SKM-1 (cell line): ENCODE measurements at regions not wholly inside any gene's neighbourhood (a gene's known extent, or its start where the extent isn't known, plus 50 kb on each side); places are given as distances from the start of the nearest gene placed in this dataset.
A peak's percentile ranks its signal among the peaks of the same experiment; 100 is the strongest.

ENCODE experiments used
- DNase-seq: peaks from one replicate; lab custom pipeline; 2025; ENCODE audit not compliant: unreplicated experiment; lab: John Stamatoyannopoulos, UW

DNA sequence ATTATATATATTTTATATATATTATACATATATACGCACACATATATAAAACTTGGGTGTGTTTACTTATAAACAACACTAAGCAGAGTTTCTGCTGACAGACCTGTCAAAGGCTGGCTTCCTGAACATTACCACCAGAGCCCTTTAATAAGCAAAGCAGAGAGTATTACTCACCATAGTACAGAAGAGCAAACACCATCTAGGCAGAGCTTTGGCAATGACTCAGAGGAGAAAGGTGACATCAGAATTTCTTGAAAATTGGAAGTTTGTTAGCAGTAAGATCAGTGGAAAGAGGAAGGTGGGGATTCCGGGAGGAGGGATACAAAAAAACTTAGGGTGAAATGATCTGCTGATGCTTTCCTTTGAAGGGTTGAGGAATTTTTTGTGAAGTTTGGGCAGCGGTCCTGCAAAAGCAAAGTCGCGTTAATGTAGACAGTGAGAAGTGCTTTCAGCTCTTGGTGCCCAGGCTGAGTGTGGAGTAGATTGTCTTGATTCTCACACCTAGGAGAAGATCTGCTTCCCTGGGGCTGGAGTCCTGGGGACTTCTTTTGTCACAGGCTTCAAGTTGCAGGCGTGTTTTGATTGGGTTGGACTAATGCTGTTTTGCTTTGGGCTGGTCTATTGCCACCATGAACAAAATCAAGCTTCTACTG lies 109.6 kb upstream of the BACH2 start:
- no peak for DNase-seq

DNA sequence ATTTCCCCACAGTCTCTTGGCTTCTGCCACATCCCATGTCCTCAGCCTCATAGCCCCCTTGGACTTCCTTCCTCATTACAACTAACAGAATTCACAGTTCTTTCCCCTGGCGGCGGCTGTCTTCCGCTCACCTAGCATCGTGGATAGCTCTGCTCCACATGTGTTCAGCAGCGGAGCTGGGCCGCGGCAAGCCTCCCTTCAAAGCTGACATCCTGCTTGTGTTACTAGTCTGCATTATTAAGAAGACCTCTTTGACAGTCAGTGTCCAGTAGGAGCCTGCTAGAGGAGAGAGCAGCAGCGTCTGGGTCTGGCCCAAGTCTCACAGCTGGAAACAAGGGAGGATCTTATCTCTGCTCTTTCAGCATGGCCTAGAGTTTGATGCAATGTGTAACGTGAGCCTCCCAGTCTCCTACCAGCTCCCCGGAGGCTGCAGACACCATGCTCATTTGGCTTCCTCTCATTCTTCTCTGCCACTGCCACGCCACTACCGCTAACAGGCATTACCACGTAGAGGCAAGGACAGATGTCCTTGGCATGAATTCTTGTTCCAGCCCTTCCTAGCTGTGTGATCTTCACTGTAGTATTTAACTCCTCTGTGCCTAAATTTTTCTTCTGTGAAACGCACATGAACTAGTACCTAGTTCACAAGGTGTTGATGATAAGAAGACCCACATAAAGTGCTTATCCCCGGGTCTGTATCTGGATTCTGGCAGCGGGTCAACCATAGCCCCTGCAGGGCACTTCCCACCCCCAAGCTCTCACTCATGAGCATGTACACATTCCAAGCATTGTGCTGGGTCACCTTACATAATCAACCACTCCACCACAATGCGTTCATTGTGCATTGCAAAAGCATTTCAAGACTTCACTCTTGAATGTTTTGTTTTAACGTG lies 107.1 kb upstream of the BACH2 start:
- peak; percentile 58 for DNase-seq

DNA sequence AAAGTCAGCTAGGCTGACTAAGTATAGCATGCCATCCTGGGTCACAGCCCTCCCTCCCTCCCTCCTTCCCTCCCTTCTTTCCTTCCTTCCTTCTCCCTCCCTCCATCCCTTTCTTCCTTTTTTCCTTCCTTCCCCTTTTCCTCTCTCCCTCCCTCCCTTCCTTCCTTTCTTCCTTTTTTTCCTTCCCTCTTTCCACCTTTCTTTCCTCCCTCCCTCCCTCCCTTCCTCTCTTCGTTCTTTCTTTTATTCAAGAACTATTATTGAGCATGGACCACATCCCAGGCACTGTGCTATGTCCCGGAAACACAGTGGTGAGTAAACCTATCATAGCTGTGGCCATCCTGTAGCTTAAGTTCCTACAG lies 106.2 kb upstream of the BACH2 start:
- no peak for DNase-seq

DNA sequence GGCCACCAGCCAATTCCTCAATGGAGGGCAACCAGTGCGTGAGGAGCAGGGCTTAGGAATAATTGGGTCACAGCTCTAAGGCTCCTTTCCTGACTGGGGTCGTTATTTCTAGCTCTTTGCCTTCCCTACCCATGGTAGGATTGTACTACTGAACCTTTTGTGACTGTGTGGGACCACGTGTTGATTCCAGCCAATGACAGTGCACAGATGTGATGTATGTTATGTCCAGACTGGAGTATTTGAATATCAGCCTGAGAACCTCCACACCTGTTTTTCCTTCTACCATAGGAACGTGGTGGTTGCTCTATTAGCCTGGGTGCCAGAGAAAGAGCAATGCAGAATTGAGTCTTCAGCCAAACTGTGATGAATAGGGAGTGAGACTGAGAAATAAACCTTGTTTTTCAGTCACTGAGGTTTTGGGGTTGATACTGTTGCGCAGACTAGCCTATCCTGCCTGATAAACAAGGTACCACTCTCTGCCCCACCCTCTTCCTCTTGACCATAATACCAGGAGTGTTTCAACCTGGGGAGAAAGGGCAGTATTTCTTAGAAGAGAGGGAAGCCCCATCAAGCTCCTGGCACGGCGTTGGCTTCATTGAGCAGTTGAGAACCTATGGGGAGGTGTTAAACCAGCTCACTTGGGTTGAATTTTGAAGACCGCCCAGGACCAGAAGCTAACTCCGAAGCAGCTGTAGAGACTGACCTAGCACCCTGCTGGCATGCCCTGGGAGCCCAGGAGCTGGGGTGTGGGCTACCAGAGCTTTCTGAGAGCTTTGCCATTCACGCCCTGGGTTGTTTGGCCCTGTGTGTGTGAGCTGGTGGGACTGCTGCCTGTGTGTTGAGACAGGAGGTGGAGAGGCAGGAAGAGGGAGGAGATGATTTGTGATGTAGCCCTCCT lies 105.5 kb upstream of the BACH2 start:
- DNase-seq: no peak

DNA sequence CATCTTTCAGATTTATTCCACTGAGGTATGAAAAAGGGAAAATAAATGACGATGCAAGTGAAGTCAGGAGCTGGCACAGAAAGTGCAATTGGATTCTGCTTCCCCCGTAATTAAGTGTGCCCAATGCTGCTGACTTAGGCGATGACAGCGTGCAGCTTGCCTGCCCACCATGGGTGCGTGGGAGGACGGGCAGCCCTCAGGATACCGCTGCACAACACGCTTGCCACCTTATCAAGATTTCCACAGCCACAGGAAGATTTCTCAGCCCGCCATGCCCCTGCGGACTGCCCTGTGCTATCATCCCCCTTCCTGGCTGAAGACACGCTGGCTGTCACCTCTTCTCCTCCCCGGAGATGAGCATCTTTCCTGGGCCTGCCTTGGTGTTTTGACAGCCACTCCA lies 103.3 kb upstream of the BACH2 start:
- no peak for DNase-seq

DNA sequence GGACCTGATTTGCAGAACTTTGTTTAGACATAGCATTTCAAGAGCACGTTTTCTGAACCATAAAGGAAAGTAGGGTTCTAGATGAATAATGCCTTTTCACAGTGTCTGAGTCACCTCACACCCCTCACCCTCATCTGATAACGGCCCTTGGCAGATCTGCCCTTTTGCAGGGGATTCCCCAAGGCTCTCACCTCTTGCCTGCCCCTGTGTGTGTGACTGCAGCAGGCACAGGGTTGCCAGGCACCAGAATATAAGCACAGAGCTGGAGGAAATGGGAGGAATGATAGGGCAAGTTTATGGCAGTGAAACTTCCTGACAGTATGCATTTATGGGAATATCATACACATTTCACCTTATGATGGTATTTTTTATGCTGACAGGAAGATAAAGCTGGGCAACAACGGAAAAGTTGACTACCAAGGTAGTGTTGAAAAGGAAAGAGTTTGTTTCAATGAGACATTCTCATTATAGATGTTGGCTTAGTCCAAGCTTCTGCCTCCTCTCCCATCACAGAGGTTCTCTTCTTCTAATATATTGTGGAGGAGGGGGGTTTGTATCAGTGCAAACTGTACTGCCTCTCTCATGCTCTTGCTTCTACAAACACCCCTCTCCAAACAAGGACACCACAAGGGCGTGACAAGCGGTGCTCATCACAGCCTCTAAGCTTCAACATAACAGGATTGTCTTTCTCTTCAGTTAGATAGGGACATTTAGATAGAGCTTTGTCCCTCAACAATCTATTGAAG lies 101.5 kb upstream of the BACH2 start:
- no peak for DNase-seq

DNA sequence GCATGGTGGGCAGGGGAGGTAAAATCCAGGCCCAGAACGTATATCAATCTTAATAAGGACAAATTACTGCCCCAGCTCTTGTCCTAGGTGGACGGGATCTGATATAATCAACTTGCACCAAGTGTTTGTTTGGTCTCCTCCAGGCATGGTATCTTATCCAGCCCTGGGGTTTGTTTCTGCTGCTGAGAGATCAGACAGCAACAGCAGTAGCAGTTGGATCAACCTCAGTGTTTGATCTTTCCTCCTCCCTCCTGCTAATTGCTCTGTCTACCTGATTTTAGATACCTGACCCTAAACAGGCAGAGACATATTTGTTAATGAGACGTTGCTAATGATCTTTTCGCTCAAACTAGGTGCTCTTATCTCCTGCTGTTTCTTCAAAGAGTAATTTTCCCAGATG lies 100.4 kb upstream of the BACH2 start:
- no peak for DNase-seq

DNA sequence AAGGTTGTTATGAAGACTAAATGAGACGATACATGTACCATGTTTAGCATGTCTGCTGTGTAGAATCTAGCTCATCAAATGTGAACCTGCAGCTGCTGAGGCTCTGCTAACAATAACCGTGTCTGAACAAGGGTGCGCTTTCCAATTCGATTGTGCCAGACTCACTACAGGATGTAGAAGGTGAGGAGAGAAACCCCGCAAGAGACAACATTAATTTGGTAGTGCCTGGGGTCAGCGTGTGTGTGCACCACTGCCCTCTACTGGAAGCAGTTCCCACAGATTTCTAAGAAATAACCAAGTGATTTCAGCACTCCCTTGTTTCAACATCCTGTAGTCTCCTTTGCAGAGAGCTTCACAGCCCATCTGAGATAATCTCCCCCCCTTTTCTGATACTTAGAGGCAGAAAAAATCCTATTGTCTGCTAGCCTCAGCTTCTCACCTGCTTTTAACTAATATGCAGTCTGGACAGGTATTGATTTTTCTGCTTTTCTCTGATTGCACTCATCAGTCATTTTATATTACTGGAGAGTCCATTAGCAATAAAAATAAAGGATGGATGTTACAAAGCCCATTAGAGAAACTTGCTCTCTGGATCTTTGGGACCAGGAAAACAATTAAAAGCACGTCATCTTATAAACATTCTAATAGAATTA lies 96.7 kb upstream of the BACH2 start:
- peak; percentile 73 for DNase-seq

DNA sequence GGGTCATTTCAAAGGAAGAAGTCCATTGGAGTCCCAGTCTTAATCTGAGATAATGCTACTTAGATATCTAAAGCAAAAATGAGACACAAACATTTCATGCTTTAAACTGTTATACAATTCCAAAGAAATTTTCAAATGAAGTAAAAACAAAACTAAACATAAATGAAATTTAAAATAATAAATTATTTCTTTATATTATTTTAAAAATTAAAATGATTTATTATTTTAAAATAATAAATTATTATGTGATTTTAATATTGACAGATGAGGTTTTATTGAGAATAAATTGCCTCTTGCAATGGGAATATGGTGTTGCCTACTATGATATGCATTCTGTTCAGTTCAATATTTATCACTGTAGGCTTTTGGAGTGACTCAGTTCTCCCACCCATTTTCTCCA lies 93.7 kb upstream of the BACH2 start:
- DNase-seq: no peak

DNA sequence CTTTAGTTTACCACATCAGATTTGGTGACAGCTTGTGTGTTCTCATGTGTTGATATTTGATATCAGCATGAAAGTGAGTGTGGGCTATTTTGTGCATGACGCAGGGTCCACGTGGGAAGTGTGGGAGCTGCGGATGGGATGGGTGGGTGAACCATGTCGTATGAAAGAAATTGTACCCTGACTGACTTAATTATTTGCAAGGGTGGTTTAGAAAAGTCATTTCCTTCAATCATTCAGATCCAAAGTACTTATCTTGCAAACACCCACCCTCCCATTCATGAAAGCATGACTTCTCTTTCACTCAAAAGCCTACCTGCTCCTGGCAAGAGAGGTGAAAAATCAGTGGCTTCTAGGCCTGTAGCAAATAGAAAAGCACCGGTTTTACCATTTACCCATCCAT lies 91.8 kb upstream of the BACH2 start:
- DNase-seq: no peak

DNA sequence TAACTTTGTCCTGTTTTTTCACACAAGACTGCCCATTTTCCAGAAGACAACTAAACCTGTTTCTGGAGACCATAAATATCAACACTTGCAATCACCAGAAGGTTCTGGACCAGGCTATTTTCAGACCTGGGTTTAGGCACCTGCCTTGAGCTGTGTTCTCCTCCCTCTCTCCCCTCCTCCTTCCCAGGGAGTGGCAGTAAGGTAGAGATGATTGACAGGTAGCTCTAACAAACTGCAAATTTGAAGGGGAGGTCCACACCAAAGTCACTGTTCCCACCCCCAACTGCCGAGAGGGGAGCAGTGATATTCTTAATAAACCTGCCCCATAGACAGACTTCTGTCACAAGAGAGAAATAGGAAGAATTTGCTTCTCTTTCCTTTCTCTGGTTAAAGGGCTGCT lies 91.2 kb upstream of the BACH2 start:
- DNase-seq: no peak

DNA sequence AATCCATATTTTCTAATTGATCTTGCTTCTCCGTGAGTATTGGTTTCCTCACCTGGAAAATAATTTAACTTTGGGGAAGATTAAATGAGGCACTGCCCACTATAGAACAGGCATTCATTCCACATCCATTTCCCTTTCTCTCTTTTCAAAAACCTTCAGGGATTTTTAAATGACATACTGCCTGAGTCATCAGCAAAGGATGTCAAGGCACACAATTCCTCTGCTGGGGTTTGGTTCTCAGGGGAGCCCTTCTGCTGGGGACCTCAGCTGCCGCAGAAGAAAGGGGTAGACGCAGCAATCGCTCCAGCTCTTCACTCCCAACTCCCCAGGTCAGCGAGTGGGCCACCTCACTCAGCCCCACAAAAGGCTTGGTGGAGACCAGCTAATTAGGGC lies 90.7 kb upstream of the BACH2 start:
- DNase-seq: no peak

DNA sequence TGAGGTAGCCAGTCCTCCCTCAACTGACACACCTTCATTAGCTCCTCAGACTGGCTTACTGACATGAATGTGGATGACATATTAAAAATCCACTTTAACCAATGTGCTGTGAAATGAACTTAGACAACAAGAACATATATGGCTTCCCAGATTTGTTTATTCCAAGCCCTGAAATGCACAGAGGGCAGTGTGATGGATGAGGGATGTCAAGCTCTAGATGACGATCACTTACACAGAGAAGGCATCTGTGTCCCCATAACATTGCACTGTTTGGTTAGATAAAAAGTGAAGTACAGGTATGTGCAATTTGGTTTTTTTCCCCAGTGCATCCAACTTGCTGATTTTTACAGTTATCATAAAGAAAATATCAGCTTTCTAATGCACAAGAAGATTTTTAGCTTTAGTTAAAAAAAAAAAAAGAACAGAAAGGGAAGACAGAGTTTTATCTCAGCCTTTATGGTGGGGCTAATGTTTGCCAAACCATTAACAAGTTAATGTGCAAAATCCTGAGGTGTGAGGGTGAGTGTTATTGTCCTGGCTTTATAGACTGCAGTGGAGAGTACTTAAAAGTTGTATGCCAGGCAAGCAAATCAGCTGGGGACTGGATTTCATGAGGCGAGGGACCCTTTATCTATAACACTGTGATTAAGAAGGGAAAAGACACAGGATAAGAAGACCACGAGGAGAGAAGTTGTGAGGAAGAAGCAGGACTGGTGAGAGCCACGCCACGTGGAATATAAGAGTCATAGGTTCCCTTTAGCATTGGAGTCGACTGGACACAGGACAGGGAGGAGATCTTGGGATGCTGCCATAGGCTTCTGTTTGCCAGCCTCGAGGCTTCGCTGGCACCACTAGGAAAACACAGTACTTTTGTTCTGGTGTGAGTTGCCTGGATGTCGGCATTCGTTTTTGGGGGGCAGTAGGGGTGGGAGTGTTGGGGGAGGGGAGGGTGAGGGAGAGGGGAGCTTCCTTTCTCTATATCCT lies 90.0 kb upstream of the BACH2 start:
- DNase-seq: no peak

DNA sequence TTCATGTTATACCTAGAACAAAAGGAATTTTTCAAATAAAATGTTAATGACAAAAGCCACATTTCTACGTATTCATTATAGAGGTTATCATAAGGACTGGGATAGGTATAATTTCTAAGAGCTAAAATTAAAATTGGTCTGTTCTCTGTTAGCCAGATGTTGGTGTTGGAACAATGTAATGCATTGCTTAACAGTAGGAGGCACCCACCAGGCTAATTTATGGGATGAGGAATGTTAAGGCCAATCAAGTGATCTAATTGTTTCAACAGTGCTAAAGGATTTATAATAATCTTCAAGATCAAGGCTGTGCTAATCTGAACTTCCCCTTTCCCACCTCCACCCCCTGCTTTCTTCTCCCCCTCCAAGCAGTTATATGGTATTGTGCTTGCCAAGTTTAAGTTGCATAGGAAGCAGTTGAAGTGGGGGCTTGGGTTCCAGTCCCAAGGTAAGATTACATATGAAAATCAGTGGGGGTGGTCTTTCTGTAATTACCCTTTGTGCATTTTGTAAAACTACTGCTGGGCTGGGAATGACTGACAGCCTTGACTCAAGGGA lies 89.2 kb upstream of the BACH2 start:
- no peak for DNase-seq

DNA sequence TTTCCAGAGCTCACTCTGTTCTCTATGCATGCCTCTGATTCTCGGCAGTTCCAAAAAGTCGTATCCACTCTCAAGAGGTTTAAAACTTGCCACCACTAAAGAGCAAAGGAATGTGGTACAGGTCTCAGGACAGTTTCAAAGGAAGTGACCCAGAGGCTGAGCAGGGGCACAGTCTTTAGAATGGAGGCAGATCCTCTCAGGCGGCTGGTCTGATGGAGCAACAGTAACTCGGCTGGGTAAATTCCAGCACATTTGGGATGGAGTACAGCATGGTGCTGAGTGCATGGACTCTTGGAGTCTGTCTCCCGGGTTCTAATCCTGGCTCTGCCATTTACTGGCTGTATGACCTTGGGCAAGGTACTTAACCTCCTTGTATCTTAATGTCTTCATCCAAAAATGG lies 88.1 kb upstream of the BACH2 start:
- DNase-seq: no peak

DNA sequence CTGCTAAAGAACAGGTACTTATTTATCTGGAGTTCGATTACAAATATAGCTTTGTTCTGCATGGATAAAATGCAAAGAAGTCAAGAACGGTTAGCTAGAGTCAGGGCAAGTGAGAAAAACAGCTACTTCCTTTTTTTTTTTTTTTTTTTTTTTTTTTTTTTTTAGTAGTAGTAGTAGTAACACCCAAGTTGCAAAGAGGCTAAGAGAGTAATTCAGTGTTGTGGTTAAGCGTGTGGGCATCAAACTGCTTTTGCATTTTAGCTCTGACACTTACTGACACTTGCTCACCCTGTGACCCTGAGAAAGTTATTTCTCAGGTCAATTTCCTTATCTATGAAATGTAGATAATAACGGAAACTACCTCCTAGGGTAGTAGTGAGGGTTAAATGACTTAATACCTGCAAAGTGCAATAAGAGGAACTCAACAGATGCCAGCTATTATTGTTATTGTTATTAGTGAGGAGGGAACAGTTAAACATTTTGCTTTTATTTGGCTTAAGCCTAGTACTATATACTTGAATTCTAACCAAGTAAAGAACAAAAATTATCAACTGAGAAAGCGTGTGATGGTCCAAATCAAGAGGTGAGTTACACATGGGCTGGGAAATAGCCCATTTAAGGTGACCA lies 86.7 kb upstream of the BACH2 start:
- DNase-seq: peak; percentile 23

DNA sequence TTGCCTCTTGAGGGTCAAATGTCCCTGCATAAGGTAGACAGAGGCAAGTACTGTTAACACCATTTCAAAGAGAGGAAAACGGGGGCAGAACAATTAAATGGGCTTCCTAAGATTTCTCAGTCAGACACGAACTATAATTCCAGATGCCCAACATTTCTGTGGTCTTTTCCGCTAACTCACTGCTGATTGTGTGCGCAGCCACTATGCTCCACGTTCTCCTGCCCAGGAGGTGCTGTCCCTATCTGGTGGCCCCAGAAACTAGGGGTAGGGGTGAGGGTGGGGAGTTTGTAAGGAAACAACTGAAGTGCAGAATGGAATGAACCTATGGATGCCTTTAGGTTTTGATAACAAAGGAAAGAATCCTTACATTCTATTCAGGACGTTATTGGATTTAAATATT lies 86.1 kb upstream of the BACH2 start:
- no peak for DNase-seq

DNA sequence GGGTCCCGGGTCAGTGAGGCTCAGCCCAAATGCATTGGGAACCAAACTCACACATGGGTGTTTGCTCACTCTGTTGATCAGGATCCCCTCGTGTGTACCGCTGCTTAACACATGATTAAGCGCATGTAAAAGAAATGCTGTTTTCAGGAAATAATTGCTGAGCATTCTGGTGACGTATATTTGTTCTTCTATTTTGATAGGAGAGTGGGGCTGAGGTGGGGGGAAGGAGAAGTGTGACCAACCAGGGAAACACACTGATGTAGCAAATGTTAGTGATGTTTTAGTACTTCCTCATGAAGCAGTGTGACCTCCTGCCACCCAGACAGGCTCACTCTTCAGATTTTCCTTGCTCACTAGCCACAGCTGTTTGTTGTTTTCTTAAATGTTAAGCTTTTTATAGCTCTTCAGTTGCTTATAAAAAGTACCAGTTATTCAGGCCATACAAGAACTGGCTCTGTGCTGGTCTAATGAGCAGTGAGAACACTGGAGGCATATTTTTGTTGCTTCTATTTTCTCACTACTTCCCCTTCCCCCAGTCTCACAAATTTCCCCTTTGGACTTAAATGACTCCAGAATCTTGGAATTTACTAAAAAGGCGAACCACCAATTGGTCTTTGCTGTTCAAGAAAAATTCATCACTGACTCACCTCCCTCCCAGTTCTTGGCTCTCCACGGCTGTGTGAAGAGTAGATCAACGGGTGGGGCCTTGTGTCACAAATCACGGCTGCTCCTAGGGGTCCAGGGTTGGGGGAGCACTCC lies 79.2 kb upstream of the BACH2 start:
- peak; percentile 27 for DNase-seq
